HepG2 (cell line): ENCODE measurements at regions not wholly inside any gene's neighbourhood (a gene's known extent, or its start where the extent isn't known, plus 50 kb on each side); places are given as distances from the start of the nearest gene placed in this dataset.

Experiments used
- AGO1 ChIP-seq: fragments of 200-400 bp; formaldehyde crosslinking; IDR thresholded peaks from 2 replicates; pipeline ENCODE4 v1.6.1; 2017; ENCODE audit warnings: mild to moderate bottlenecking, low read depth, low read length, moderate library complexity; ENCODE audit not compliant: poor library complexity, severe bottlenecking
- ARID2 ChIP-seq: sonication (generic); formaldehyde crosslinking; IDR thresholded peaks from 2 replicates; pipeline ENCODE4 v1.8.1; 2022; ENCODE audit warnings: mild to moderate bottlenecking, missing genetic modification reagents, borderline replicate concordance
- ERF ChIP-seq: IDR thresholded peaks from 2 replicates; pipeline ENCODE4 v1.6.1; 2018; ENCODE audit warnings: missing biosample characterization, missing genetic modification reagents
- HDAC1 ChIP-seq: sonication (generic); formaldehyde crosslinking; IDR thresholded peaks from 2 replicates; pipeline ENCODE4 v1.5.1; 2020; ENCODE audit warnings: mild to moderate bottlenecking, missing genetic modification reagents
- LRRFIP1 ChIP-seq: sonication (generic); formaldehyde crosslinking; conservative IDR thresholded peaks from 2 replicates; pipeline ENCODE4 v1.4.0; 2020; ENCODE audit warnings: missing genetic modification reagents
- MLXIP ChIP-seq: sonication (generic); formaldehyde crosslinking; IDR thresholded peaks from 2 replicates; pipeline ENCODE4 v1.9.0; 2021; ENCODE audit warnings: missing genetic modification reagents, borderline replicate concordance
- MXD4 ChIP-seq: IDR thresholded peaks from 2 replicates; pipeline ENCODE4 v1.6.1; 2016; ENCODE audit warnings: mild to moderate bottlenecking, missing biosample characterization, missing genetic modification reagents
- NR3C1 ChIP-seq: sonication (generic); formaldehyde crosslinking; IDR thresholded peaks from 2 replicates; pipeline ENCODE4 v1.4.0; 2020; ENCODE audit warnings: missing genetic modification reagents
- PHF8 ChIP-seq: sonication (generic); formaldehyde crosslinking; IDR thresholded peaks from 2 replicates; pipeline ENCODE4 v1.5.0; 2020; ENCODE audit warnings: missing genetic modification reagents
- POLR2A ChIP-seq, 2 experiments: IDR thresholded peaks; 2 replicates each; pipeline ENCODE4 v1.6.1; 2011; ENCODE audit warnings: low read depth in 2 of 2, low read length in 2 of 2, mild to moderate bottlenecking in 1 of 2, moderate library complexity in 1 of 2; ENCODE audit not compliant: insufficient read depth in 1 of 2
- TFE3 ChIP-seq: IDR thresholded peaks from 2 replicates; pipeline ENCODE4 v1.6.1; 2016
- TOPORS ChIP-seq: sonication (generic); formaldehyde crosslinking; IDR thresholded peaks from 2 replicates; pipeline ENCODE4 v1.8.0; 2023; ENCODE audit warnings: mild to moderate bottlenecking, missing genetic modification reagents
- ZBTB8A ChIP-seq: sonication (generic); formaldehyde crosslinking; IDR thresholded peaks from 2 replicates; pipeline ENCODE4 v1.4.0; 2020; ENCODE audit warnings: mild to moderate bottlenecking, low read depth, missing genetic modification reagents, borderline replicate concordance
- ZFP36L2 ChIP-seq: sonication (generic); formaldehyde crosslinking; IDR thresholded peaks from 2 replicates; pipeline ENCODE4 v1.4.0; 2020; ENCODE audit warnings: missing genetic modification reagents
- ZFX ChIP-seq: sonication (generic); formaldehyde crosslinking; IDR thresholded peaks from 2 replicates; pipeline ENCODE4 v1.4.0; 2020; ENCODE audit warnings: mild to moderate bottlenecking, low read depth, missing genetic modification reagents, moderate library complexity
- ZNF20 ChIP-seq: sonication (generic); formaldehyde crosslinking; IDR thresholded peaks from 2 replicates; pipeline ENCODE4 v1.4.0; 2020; ENCODE audit warnings: mild to moderate bottlenecking, moderate library complexity, missing genetic modification reagents
- ZNF326 ChIP-seq: sonication (generic); formaldehyde crosslinking; IDR thresholded peaks from 2 replicates; pipeline ENCODE4 v1.4.0; 2020; ENCODE audit warnings: missing genetic modification reagents, borderline replicate concordance
- ZNF414 ChIP-seq: sonication (generic); formaldehyde crosslinking; IDR thresholded peaks from 2 replicates; pipeline ENCODE4 v1.5.0; 2020; ENCODE audit warnings: missing genetic modification reagents
- ZNF598 ChIP-seq: sonication (generic); formaldehyde crosslinking; IDR thresholded peaks from 2 replicates; pipeline ENCODE4 v1.5.1; 2020; ENCODE audit warnings: mild to moderate bottlenecking, missing genetic modification reagents, borderline replicate concordance
- ZNF713 ChIP-seq: sonication (generic); formaldehyde crosslinking; IDR thresholded peaks from 2 replicates; pipeline ENCODE4 v1.4.0; 2020; ENCODE audit warnings: mild to moderate bottlenecking, missing genetic modification reagents
- ZNF781 ChIP-seq: sonication (generic); formaldehyde crosslinking; IDR thresholded peaks from 2 replicates; pipeline ENCODE4 v1.5.1; 2020; ENCODE audit warnings: borderline replicate concordance, mild to moderate bottlenecking, missing genetic modification reagents; ENCODE audit errors: not compliant biosample characterization
- ZNF883 ChIP-seq: sonication (generic); formaldehyde crosslinking; IDR thresholded peaks from 2 replicates; pipeline ENCODE4 v1.5.1; 2020; ENCODE audit warnings: mild to moderate bottlenecking, missing genetic modification reagents; ENCODE audit errors: not compliant biosample characterization

GRCh38 chr22:27662359-27663301, 138.9 kb downstream of the MN1 start (continued):
- no peak for TF ChIP-seq MLXIP
- TF ChIP-seq ZFX (CRISPR knock-in tag), result peak; percentile 66
- TF ChIP-seq ZNF598 (CRISPR knock-in tag), result no peak
- no peak for TF ChIP-seq ZBTB8A (CRISPR knock-in tag)
- TF ChIP-seq ZNF414, result peak; percentile 52; the same call in 1 of the 2 replicates
- no peak for TF ChIP-seq ZNF713 (CRISPR knock-in tag)
- TF ChIP-seq ERF (CRISPR knock-in tag), result no peak
- TF ChIP-seq ZFP36L2 (CRISPR knock-in tag), result no peak
- TF ChIP-seq ZNF883 (CRISPR knock-in tag), result peak; percentile 9
- TF ChIP-seq MXD4 (CRISPR knock-in tag), result 0 out of 2 replicates have a peak, but pooled peaks have one; percentile 37
- no peak for TF ChIP-seq PHF8 (CRISPR knock-in tag)
- TF ChIP-seq LRRFIP1 (CRISPR knock-in tag), result no peak
- no peak for TF ChIP-seq ZNF326 (CRISPR knock-in tag)
- no peak for TF ChIP-seq TOPORS (CRISPR knock-in tag)
- TF ChIP-seq POLR2A (IDR thresholded peaks at IDR 0.05; ENCODE audit: insufficient read depth in 1 of 2, low read depth in 2 of 2, low read length in 2 of 2), result no peak
- no peak for TF ChIP-seq NR3C1 (CRISPR knock-in tag)
- TF ChIP-seq ARID2, result no peak
- TF ChIP-seq HDAC1, result 0 out of 2 replicates have a peak, but pooled peaks have one; percentile 21
- no peak for TF ChIP-seq AGO1
- TF ChIP-seq TFE3 (CRISPR knock-in tag), result no peak
- TF ChIP-seq ZNF20 (CRISPR knock-in tag), result no peak
- TF ChIP-seq ZNF781 (CRISPR knock-in tag), result no peak
